ENCODE measurements at regions not wholly inside any gene's neighbourhood (a gene's known extent, or its start where the extent isn't known, plus 50 kb on each side); places are given as distances from the start of the nearest gene placed in this dataset.

DNA sequence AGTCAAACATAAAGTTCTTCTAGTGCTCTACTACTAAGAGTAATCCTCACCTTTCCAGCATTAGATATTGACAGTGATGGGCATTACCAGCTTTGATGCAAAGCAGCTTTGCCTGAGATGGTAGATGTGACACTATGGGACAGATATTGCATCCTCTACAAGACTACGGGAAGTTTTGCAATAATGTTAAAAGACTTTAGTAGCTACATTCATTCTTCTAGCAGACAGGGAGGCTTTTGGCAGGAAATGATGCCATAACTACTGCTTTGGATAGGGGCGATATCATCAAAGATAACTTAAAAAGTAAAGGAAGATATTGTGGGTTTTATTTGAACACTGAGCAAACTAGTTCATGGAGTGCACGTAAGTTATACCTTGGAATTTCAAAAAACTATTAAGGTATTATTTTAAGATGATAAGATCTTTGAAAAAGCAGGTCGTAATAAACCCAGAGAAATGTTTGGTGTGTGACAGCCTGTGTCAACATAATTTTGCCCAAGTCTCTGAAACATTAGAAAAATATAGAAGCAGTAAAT is 368.3 kb upstream of the TMPRSS15 start:
- H3K4me3 ChIP-seq (ENCODE audit: low read depth in 1 of 2, low read length in 2 of 2) = no peak overlapping the region
- no peaks in the 10 kb centered on the region for H3K4me1 ChIP-seq (ENCODE audit: insufficient read depth, low read length)
- DNase-seq = no peak
- H3K9ac ChIP-seq (ENCODE audit: low read depth, low read length) = no peak overlapping the region
- no peak overlapping the region for H3K4me2 ChIP-seq (ENCODE audit: insufficient read depth, low read length)
- no peaks in the 10 kb centered on the region for H3K36me3 ChIP-seq (ENCODE audit: insufficient read depth, low read length)
- ATAC-seq (ENCODE audit: insufficient read depth, low read depth) = no peak
- no peak overlapping the region for H3K27ac ChIP-seq (ENCODE audit: low read length)
- H2AFZ ChIP-seq (ENCODE audit: low read depth, low read length) = no peak overlapping the region
- no peaks in the 10 kb centered on the region for H3K79me2 ChIP-seq (ENCODE audit: insufficient read depth, low read length)
- H4K20me1 ChIP-seq (ENCODE audit: insufficient read depth, low read length) = no peaks in the 10 kb centered on the region
- TF ChIP-seq EZH2 (IDR thresholded peaks at IDR 0.05; ENCODE audit: borderline replicate concordance, low read depth, low read length, severe bottlenecking) (no peak), CTCF (IDR thresholded peaks at IDR 0.05; ENCODE audit: borderline replicate concordance, extremely low read depth, low read length, poor library complexity, severe bottlenecking) (no peak)
- peaks cover 4% of the 10 kb centered on the region for H3K9me3 ChIP-seq (ENCODE audit: insufficient read depth, low read length, severe bottlenecking)
- H3K27me3 ChIP-seq (ENCODE audit: insufficient read depth, low read length, poor library complexity) = no peaks in the 10 kb centered on the region

- Histone ChIP-seq H3K4me3 (ENCODE audit: low read depth in 1 of 2, low read length in 2 of 2) (no peak overlapping the region), H3K27me3 (ENCODE audit: insufficient read depth, low read length, poor library complexity) (no peaks in the 10 kb centered on the region), H3K4me2 (ENCODE audit: insufficient read depth, low read length) (no peak overlapping the region), H3K36me3 (ENCODE audit: insufficient read depth, low read length) (no peaks in the 10 kb centered on the region), H3K4me1 (ENCODE audit: insufficient read depth, low read length) (no peaks in the 10 kb centered on the region), H3K9ac (ENCODE audit: low read depth, low read length) (no peak overlapping the region), H3K79me2 (ENCODE audit: insufficient read depth, low read length) (no peaks in the 10 kb centered on the region), H4K20me1 (ENCODE audit: insufficient read depth, low read length) (no peaks in the 10 kb centered on the region), H3K9me3 (ENCODE audit: insufficient read depth, low read length, severe bottlenecking) (peaks cover 4% of the 10 kb centered on the region), H2AFZ (ENCODE audit: low read depth, low read length) (no peak overlapping the region), H3K27ac (ENCODE audit: low read length) (no peak overlapping the region)
- ATAC-seq (ENCODE audit: insufficient read depth, low read depth) (no peak), DNase-seq (no peak)
- TF ChIP-seq CTCF (IDR thresholded peaks at IDR 0.05; ENCODE audit: borderline replicate concordance, extremely low read depth, low read length, poor library complexity, severe bottlenecking) (no peak), EZH2 (IDR thresholded peaks at IDR 0.05; ENCODE audit: borderline replicate concordance, low read depth, low read length, severe bottlenecking) (no peak)
Observed at GRCh38 chr21:18772404-18772803, 368.8 kb upstream of the TMPRSS15 start.

- Histone ChIP-seq H3K4me1 (ENCODE audit: insufficient read depth, low read length) (no peaks in the 10 kb centered on the region), H3K4me2 (ENCODE audit: insufficient read depth, low read length) (no peak overlapping the region), H3K9ac (ENCODE audit: low read depth, low read length) (no peak overlapping the region), H2AFZ (ENCODE audit: low read depth, low read length) (no peak overlapping the region), H3K9me3 (ENCODE audit: insufficient read depth, low read length, severe bottlenecking) (peaks cover 4% of the 10 kb centered on the region), H3K27me3 (ENCODE audit: insufficient read depth, low read length, poor library complexity) (no peaks in the 10 kb centered on the region), H3K79me2 (ENCODE audit: insufficient read depth, low read length) (no peaks in the 10 kb centered on the region), H4K20me1 (ENCODE audit: insufficient read depth, low read length) (no peaks in the 10 kb centered on the region), H3K36me3 (ENCODE audit: insufficient read depth, low read length) (no peaks in the 10 kb centered on the region), H3K4me3 (ENCODE audit: low read depth in 1 of 2, low read length in 2 of 2) (no peak overlapping the region), H3K27ac (ENCODE audit: low read length) (no peak overlapping the region)
- TF ChIP-seq CTCF (IDR thresholded peaks at IDR 0.05; ENCODE audit: borderline replicate concordance, extremely low read depth, low read length, poor library complexity, severe bottlenecking) (no peak), EZH2 (IDR thresholded peaks at IDR 0.05; ENCODE audit: borderline replicate concordance, low read depth, low read length, severe bottlenecking) (no peak)
- DNase-seq = no peak
- ATAC-seq (ENCODE audit: insufficient read depth, low read depth) = no peak
Observed at GRCh38 chr21:18772897-18773296, 369.3 kb upstream of the TMPRSS15 start.

GRCh38 chr21:18776936-18777335 is 373.4 kb upstream of the TMPRSS15 start:
- H3K4me1 ChIP-seq (ENCODE audit: insufficient read depth, low read length) = no peaks in the 10 kb centered on the region
- no peak overlapping the region for H3K27ac ChIP-seq (ENCODE audit: low read length)
- TF ChIP-seq EZH2 (IDR thresholded peaks at IDR 0.05; ENCODE audit: borderline replicate concordance, low read depth, low read length, severe bottlenecking) = no peak
- TF ChIP-seq CTCF (IDR thresholded peaks at IDR 0.05; ENCODE audit: borderline replicate concordance, extremely low read depth, low read length, poor library complexity, severe bottlenecking) = no peak
- H3K79me2 ChIP-seq (ENCODE audit: insufficient read depth, low read length) = no peaks in the 10 kb centered on the region
- no peak overlapping the region for H3K9ac ChIP-seq (ENCODE audit: low read depth, low read length)
- H3K4me2 ChIP-seq (ENCODE audit: insufficient read depth, low read length) = no peak overlapping the region
- H4K20me1 ChIP-seq (ENCODE audit: insufficient read depth, low read length) = no peaks in the 10 kb centered on the region
- no peak for ATAC-seq (ENCODE audit: insufficient read depth, low read depth)
- no peaks in the 10 kb centered on the region for H3K27me3 ChIP-seq (ENCODE audit: insufficient read depth, low read length, poor library complexity)
- no peaks in the 10 kb centered on the region for H3K36me3 ChIP-seq (ENCODE audit: insufficient read depth, low read length)
- H2AFZ ChIP-seq (ENCODE audit: low read depth, low read length) = no peak overlapping the region
- no peak overlapping the region for H3K4me3 ChIP-seq (ENCODE audit: low read depth in 1 of 2, low read length in 2 of 2)
- H3K9me3 ChIP-seq (ENCODE audit: insufficient read depth, low read length, severe bottlenecking) = peaks cover 4% of the 10 kb centered on the region
- DNase-seq = no peak

Measured in DND-41 (cell line).